ENCODE measurements at regions not wholly inside any gene's neighbourhood (a gene's known extent, or its start where the extent isn't known, plus 50 kb on each side); places are given as distances from the start of the nearest gene placed in this dataset.

- TF ChIP-seq CTCF (conservative IDR thresholded peaks at IDR 0.05; ENCODE audit: low read length) (no peak), EZH2phosphoT487 (IDR thresholded peaks at IDR 0.05; ENCODE audit: borderline replicate concordance, low read depth, low read length) (no peak)
Measured at GRCh38 chr16:55263271-55264250, 60.4 kb upstream of the IRX6 start.
